ENCODE measurements at regions not wholly inside any gene's neighbourhood (a gene's known extent, or its start where the extent isn't known, plus 50 kb on each side); places are given as distances from the start of the nearest gene placed in this dataset.

DNA sequence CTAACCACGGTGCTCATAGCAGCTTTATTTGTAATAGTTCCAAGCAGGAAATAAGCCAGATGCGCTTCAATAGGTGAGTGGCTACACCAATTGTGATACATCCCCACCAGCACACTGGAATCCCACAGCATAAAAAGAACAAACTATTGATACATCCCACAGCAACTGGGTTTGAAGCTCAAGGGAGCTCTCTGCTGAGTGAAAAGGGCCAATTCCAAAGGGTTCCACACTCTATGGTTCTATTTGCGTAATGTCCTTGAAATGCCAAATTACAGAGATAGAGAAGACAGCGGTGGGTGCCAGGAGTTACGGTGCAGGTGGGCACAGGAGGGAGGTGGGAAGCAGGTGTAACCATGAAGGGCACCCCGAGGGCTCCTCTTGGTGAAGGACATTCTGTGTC lies 155.3 kb upstream of the PPP1R26 start:
- Mint-ChIP-seq H3K9me3 (no peaks in the 10 kb centered on the region), H3K36me3 (no peaks in the 10 kb centered on the region), H3K27ac (no peak overlapping the region), H3K27me3 (peaks cover 16% of the 10 kb centered on the region), H3K4me1 (no peaks in the 10 kb centered on the region), H3K4me3 (no peak overlapping the region)
- no peak for ATAC-seq

DNA sequence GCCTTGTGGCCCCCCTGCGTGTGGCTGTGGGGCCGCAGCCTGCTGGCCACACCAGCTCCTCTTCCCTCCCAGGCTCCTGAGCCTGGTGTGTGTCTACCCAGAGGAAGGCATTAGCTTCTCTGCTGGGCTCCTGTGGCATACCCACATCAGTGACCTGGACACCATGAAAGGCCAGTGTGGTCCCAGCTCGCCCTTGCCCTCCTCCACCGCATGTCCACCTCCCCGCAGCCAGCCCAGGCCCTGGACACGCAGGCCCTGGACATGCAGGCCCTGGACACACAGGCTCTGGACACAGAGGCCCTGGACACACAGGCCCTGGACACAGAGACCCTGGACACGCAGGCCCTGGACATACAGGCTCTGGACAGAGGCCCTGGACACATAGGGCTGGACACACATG lies 153.4 kb upstream of the PPP1R26 start:
- ATAC-seq, result no peak
- Mint-ChIP-seq H3K27me3 (peaks cover 16% of the 10 kb centered on the region), H3K4me3 (no peak overlapping the region), H3K27ac (no peak overlapping the region), H3K9me3 (no peaks in the 10 kb centered on the region), H3K4me1 (no peaks in the 10 kb centered on the region), H3K36me3 (no peaks in the 10 kb centered on the region)

DNA sequence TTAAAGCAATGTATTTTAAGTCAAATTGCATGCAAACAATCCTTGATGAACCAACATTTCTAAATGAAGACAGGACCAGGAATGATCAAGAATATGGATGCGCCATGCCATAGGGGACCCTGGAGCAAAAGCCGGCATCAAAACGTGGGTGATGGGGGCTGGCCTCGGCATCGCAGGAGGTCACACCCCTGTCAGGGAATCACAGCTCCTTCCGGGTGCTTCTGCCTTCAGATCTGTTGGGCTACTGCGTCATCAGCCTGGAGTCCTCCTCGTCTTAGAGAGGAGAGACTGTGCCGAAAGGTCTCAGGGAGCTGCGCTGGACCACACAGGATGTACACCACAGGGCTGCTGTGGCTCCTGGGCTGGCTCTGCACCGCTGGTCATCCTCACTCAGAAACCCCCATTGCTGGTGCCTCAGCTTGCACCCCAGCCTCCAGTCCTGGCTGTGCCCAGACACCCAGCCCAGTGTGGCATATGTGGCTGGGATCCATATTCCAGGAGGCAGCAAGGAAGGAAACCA lies 152.9 kb upstream of the PPP1R26 start:
- no peak overlapping the region for H3K27ac Mint-ChIP-seq
- peaks cover 16% of the 10 kb centered on the region for H3K27me3 Mint-ChIP-seq
- no peaks in the 10 kb centered on the region for H3K4me1 Mint-ChIP-seq
- ATAC-seq, result no peak
- no peaks in the 10 kb centered on the region for H3K9me3 Mint-ChIP-seq
- no peaks in the 10 kb centered on the region for H3K36me3 Mint-ChIP-seq
- no peak overlapping the region for H3K4me3 Mint-ChIP-seq

DNA sequence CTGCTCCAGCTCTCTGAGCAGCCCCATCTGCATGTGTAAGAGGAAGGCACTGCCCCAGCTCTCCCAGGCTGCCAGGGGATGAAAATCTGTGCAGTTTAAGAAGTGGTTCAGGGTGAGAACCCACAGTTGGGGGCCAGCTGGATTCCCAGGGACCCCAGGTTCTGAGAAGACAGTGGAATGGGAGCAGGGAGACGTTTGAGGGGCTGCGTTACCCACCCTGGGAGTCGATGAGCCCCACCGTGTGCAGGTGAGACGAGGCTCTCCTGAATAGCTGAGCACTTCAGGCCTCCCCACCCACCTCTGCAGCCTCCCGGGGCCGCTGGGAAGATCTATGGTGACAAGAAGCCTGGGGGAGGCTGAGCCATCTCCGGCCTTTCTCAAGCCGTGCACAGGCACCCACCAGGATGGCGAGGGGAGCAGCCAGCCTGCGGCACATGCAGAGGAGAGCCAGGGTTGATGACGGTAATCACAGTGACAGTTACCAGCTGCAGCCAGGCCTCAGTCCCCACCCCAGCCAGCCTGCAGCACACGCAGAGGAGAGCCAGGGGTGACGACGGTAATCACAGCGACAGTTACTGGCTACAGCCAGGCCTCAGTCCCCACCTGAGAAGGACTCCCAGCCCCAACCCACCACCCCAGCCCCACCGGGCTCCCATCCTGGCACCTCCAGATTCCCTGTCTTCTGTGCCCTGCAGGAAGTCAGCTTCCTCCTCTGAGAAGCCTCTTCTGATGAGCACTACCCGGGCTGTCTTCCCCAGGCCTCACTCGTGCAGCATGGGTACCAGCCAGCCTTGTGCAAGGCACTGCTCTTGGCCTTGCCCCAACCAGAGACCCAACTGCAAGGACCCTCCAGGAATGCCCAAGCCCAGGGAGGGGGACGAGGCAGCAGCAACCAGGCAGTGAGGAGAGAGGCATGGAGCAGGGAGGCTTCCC lies 150.8 kb upstream of the PPP1R26 start:
- Mint-ChIP-seq H3K4me3 (no peak overlapping the region), H3K9me3 (no peaks in the 10 kb centered on the region), H3K36me3 (no peaks in the 10 kb centered on the region), H3K27ac (no peak overlapping the region), H3K4me1 (no peaks in the 10 kb centered on the region), H3K27me3 (peaks cover 16% of the 10 kb centered on the region)
- peak; percentile 5 for ATAC-seq

DNA sequence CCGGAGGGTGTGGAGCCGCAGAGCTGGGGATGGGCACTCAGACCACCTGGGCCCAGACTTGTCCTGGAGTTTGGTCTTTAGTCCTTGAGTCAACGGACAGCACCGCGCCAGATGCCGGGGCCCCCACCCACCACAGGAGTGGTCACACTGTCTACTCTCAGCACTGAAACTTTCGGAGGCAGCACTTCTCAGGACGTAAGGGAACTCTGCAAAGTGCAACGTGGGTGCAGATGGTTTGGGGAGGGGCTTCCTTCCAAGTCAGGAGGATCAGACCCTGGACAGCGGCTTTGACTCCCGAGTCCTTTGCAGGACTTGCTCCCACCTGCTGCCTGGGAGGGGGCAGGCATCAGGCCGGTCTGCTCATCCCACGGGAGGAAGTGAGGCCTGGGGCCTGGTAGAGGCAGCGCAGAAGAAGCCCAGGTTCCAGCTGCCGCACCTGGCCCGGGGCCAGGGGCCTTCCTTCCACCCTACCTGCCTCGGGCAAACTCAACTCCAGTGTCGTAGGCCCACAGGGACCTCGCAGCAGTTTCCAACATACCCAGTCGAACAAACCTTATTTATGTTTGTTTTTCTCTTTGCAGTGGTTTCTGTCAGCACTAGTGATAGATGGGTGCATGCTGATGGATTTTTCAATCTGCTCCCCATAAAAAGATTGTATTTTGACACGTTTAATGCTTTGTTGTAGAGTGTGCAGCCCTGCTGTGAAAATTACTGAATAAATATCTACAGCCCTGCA lies 149.8 kb upstream of the PPP1R26 start:
- H3K9me3 Mint-ChIP-seq, result no peaks in the 10 kb centered on the region
- ATAC-seq, result no peak
- no peaks in the 10 kb centered on the region for H3K36me3 Mint-ChIP-seq
- peaks cover 16% of the 10 kb centered on the region for H3K27me3 Mint-ChIP-seq
- no peak overlapping the region for H3K4me3 Mint-ChIP-seq
- H3K4me1 Mint-ChIP-seq, result no peaks in the 10 kb centered on the region
- no peak overlapping the region for H3K27ac Mint-ChIP-seq

DNA sequence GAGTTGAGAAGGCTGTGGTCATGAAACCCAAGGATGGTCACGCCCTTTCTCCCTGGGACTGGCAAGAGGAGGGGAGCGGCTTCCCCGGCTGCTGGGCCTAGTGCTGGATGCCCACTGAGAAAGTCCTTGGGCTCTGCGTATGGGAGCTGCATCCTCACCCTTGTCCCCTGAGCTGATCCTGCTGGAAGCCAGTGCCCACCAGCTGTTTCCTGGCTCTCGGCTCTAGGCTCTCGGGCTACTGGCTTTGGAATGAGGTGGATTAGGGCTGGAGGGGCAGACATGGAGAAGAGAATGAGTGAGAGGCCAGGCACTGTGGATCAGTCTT lies 149.3 kb upstream of the PPP1R26 start:
- Mint-ChIP-seq H3K27ac (no peak overlapping the region), H3K9me3 (no peaks in the 10 kb centered on the region), H3K4me3 (no peak overlapping the region), H3K36me3 (no peaks in the 10 kb centered on the region), H3K4me1 (no peaks in the 10 kb centered on the region), H3K27me3 (peaks cover 16% of the 10 kb centered on the region)
- no peak for ATAC-seq

DNA sequence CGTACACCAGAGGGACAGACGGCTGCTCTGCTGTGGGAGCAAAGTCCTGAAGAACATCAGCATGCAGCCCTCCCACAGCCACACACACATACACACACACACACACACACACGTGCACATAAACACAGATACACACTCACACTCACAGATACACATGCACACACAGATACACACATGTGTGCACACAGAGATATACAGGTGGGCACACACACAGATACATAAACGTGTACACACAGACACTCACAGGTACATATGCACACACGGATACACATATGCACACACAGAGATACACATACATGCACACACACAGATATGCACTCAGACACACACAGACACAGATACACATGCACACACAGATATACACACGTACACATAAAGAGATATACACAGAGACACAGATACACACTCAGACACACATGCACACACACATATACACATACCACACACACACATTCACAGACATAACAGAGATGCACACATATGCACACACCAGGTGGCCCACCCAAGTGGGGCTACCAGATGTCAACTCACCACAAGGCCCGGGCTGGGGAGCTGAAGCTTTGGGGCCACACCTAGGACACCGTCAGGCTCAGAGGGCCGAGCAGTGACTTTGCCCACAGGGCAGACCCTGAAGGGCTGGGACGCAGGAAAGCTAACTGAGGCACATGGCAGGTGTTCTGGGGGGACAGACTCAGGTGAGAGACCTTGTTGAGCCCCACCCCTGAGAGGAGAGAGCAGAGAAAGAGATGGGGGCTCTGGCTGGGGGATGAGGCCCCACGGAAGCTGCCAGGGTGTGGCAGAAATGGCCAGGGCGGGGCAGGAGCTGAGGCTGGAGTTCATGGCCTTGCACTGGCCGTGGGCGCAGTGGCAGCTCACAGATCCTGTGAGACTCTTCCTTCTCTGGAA lies 148.6 kb upstream of the PPP1R26 start:
- Mint-ChIP-seq H3K27me3 (peaks cover 16% of the 10 kb centered on the region), H3K36me3 (no peaks in the 10 kb centered on the region), H3K9me3 (no peaks in the 10 kb centered on the region), H3K4me1 (no peaks in the 10 kb centered on the region), H3K4me3 (no peak overlapping the region), H3K27ac (no peak overlapping the region)
- ATAC-seq, result no peak

DNA sequence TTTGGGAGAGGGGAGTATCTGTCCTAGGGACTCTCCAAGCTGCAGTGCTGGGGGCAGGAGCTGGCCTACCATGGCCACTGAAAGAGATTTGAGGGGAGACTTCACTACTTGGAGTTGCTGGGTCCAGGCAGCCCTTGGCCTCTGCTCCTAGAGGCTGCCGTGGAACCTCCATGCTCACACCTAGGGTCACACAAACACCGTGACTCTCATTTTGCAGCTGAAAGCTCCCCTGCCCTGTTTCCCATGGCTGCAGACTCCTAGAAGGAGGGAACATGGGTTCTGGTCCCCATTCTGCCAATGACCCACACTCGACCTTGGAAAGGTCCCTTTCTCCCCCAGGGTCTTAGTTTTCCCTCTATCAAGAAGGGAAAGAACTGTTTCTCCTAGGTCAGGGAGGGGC lies 147.1 kb upstream of the PPP1R26 start:
- ATAC-seq, result no peak
- peaks cover 12% of the 10 kb centered on the region for H3K27me3 Mint-ChIP-seq
- H3K9me3 Mint-ChIP-seq, result no peaks in the 10 kb centered on the region
- no peak overlapping the region for H3K27ac Mint-ChIP-seq
- H3K36me3 Mint-ChIP-seq, result no peaks in the 10 kb centered on the region
- H3K4me1 Mint-ChIP-seq, result no peaks in the 10 kb centered on the region
- H3K4me3 Mint-ChIP-seq, result no peak overlapping the region

DNA sequence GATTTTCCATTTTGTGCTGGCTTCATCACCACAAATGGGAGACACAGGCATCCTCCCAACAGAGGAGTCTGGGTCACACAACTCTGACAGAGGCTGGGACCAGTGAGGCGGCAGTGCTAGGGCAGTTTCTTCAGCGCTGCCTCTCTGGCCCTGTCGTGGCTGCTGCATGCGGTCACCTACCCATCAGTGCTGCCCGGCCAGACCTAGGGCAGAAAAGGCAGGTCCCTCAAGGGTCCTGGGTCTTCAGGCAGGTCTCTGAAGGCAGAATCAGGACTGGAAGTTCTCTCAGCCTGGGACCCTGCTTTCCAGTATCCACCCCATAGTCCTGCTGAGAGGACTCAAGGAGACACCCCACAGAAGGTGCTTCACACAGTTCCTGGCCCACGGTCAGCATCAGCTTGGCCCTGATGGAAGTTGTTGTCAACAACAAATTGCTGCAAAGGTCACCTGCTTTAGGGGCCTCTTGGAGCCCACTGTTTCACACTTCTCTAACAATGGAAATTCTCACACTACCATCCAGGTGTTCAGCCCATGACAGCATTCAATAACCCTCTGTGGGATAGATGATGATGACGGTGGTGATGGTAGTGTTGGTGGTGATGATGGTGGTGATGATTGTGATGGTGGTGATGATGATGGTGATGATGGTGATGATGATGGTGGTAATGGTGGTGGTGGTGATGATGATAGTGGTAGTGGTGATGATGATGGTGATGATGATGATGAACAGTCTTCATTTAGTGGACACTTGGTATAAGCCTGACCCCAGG lies 146.4 kb upstream of the PPP1R26 start:
- Mint-ChIP-seq H3K4me3 (no peak overlapping the region), H3K9me3 (no peaks in the 10 kb centered on the region), H3K4me1 (no peaks in the 10 kb centered on the region)

DNA sequence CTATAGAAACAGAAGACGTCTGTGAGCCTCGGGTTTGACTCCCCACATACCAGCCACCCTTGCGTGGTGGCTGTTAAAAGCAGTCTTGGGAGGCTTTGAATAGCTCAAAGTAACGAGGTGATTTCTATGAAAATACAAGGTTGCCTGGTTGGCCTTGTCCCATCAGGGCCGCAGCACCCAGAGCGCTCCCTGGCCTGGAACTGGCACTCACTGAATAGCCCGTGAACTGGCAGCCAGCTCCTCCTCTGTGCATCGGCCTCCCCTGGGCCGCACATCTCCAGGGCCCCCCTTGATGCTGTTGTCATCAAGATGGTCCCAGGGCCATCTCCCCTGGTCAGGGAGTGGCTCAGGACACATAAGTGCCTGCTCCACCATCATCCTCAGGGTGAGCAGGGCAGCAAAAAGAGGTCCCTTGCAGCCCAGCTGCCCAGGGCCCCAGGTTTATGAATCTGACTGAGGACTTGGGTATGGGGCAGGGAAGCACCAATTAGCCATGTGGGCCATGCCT lies 144.6 kb upstream of the PPP1R26 start:
- Mint-ChIP-seq H3K27ac (no peak overlapping the region), H3K4me3 (no peak overlapping the region), H3K36me3 (no peaks in the 10 kb centered on the region), H3K4me1 (no peaks in the 10 kb centered on the region), H3K9me3 (no peaks in the 10 kb centered on the region), H3K27me3 (peaks cover 4% of the 10 kb centered on the region)
- no peak for ATAC-seq

More for the DNA sequence above, 146.4 kb upstream of the PPP1R26 start:
- Mint-ChIP-seq H3K36me3 (no peaks in the 10 kb centered on the region), H3K27me3 (peaks cover 6% of the 10 kb centered on the region), H3K27ac (no peak overlapping the region)
- ATAC-seq, result no peak

DNA sequence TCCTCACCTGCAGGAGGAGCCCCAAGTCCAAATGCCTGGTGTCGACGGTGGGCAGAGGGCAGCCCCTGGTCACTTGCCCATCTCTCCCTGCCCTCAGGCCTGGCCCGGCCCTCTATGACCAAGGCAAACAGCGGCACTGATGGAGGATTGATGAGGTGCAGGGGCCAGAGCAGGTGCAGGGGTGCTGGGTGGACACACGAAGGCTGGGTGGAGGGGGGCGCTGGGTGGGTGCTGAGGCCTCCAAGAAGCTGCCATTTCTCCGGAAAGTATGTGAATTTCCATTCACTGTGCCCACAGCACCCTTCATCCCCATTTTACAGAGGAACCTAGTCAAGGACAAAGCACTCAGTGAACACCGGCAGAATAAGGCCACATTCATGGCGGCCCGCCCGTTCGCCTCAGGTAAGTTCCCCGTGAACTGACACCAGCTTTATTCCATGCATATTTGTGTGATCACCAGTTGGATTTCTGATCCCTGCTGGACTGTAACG lies 143.8 kb upstream of the PPP1R26 start:
- Mint-ChIP-seq H3K4me3 (no peak overlapping the region), H3K27ac (no peak overlapping the region), H3K4me1 (no peaks in the 10 kb centered on the region), H3K27me3 (peaks cover 8% of the 10 kb centered on the region), H3K36me3 (no peaks in the 10 kb centered on the region), H3K9me3 (no peaks in the 10 kb centered on the region)
- no peak for ATAC-seq

DNA sequence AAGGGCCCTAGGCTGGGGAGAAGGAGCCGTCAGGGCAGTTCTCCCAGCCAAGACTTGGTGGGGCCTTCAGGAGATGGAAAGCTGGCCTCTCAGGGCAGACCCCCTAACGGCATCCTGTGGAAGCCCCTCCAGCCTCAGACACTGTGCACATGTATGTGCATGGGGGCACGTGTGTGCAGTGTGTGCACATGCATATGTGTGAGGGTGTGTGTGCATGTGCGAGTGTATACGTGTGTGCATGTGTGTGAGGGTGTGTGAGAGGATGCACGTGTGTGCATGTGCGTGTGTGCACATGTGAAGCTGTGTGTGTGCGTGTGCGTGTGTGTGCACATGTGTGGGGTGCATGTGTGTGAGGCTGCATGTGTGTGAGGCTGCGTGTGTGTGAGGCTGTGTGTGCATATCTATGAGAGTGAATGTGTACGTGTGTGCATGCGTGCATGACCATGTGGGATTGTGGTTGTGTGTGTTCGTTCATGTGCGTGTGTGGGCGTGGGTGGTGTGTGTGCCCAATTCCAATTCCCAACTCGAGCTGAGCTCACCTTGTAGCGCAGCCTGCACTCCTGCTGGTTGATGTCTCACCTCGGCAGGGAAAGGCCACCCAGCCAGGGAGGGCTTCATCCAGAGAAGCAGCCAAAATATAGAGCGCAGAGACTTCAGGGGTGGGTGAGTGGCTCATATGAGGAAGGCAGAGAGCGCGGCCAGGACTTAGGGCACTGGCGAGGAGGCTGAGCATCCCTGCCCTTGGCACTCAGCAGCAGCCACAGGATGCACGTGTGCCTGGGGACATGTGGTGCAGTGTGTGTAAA lies 142.7 kb upstream of the PPP1R26 start:
- Mint-ChIP-seq H3K4me1 (no peaks in the 10 kb centered on the region), H3K9me3 (no peaks in the 10 kb centered on the region), H3K27me3 (peaks cover 8% of the 10 kb centered on the region), H3K36me3 (no peaks in the 10 kb centered on the region), H3K27ac (no peak overlapping the region), H3K4me3 (no peak overlapping the region)
- peak; percentile 21 for ATAC-seq

DNA sequence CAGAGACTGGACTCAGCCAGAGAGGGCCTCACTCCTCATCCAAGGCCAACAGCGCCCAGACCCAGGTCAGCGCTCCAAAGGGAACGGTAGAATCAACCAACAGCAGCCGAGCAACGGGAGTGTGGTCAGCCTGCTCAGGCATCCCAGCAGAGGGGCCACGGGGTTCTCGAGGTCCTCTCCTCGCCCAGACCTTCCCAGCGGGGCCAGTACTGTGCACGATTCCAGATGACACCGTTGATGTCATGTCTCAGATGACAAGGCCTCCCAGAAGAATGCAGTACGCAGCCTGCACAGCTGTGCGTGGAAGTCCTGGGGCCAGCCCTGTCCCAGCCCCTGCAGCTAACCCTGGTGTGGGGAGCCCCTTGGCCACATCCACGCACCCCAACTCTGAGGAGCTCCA lies 141.0 kb upstream of the PPP1R26 start:
- Mint-ChIP-seq H3K4me3 (no peak overlapping the region), H3K27me3 (peaks cover 13% of the 10 kb centered on the region), H3K9me3 (no peaks in the 10 kb centered on the region), H3K27ac (no peak overlapping the region), H3K4me1 (no peaks in the 10 kb centered on the region), H3K36me3 (no peaks in the 10 kb centered on the region)
- no peak for ATAC-seq
